Activated CD4-positive, alpha-beta T cell treated with anti-CD3 and anti-CD28 coated beads, Interleukin-2, amount 10 ng/mL, durations not matched to agents 24 days and 14 days (primary cell): ENCODE measurements at regions not wholly inside any gene's neighbourhood (a gene's known extent, or its start where the extent isn't known, plus 50 kb on each side); places are given as distances from the start of the nearest gene placed in this dataset.

Source experiments
- DNase-seq: peaks from one replicate; pipeline ENCODE4 v3.0.0; 2022
- H3K27ac Mint-ChIP-seq: one replicate; pipeline ENCODE4 v1.8.0; 2022; ENCODE audit warnings: mild to moderate bottlenecking, mixed read lengths
- H3K27me3 Mint-ChIP-seq: one replicate; pipeline ENCODE4 v1.8.0; 2022; ENCODE audit warnings: mixed read lengths
- H3K36me3 Mint-ChIP-seq: one replicate; pipeline ENCODE4 v1.8.0; 2022; ENCODE audit warnings: low read depth, mild to moderate bottlenecking, mixed read lengths
- H3K4me1 Mint-ChIP-seq: one replicate; pipeline ENCODE4 v1.8.0; 2021; ENCODE audit warnings: mixed read lengths
- H3K4me3 Mint-ChIP-seq: one replicate; pipeline ENCODE4 v1.8.0; 2022; ENCODE audit warnings: mild to moderate bottlenecking, moderate library complexity, mixed read lengths
- H3K9me3 Mint-ChIP-seq: one replicate; pipeline ENCODE4 v1.8.0; 2021; ENCODE audit warnings: mixed read lengths
- intact Hi-C: fragments of 100-400 bp; cut with micrococcal nuclease; formaldehyde crosslinking; loops from one replicate; pipeline ENCODE4 v1.15.1; 2023

DNA sequence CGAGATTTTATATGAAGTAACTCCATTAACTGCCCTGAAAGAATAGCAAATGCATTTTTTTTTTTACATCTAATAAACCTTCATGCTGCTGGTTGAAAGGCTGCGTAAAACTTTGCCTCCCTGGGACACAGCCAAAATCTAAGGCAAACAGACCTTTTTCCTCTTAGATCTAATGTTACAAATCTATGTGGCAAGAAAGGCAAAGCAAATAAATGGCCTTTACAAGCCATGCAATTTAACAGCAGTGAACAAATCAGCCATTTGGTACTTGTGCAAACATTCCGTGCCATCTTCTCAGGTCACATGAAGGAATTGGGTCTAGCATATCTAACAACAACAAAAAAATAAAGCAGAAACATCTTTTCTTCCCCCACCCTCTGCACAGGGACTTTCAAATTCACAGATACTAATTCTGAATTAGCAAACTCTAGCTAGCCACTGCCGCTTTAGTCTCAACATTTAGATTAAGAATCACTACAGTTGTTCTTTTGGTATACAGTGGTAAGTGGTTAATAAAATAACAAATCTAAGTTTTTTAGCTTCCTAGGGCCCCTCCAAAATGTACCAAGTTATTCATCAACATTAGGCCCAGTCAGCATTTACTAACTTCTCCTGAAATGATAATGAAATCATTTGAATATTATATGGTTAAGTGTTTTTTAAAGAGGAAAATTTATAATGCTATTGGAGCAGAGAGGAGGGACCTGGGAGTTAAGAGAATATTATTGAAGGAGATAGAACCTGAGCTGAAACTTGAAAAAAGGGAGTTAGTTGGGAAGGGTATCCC, 593.8 kb downstream of the SMARCA1 start:
- Mint-ChIP-seq H3K27ac (no peak overlapping the region), H3K36me3 (no peaks in the 10 kb centered on the region), H3K4me1 (no peaks in the 10 kb centered on the region), H3K4me3 (no peak overlapping the region), H3K27me3 (no peaks in the 10 kb centered on the region), H3K9me3 (no peaks in the 10 kb centered on the region)
- no peak for DNase-seq
- intact Hi-C loops, result no loop called here

DNA sequence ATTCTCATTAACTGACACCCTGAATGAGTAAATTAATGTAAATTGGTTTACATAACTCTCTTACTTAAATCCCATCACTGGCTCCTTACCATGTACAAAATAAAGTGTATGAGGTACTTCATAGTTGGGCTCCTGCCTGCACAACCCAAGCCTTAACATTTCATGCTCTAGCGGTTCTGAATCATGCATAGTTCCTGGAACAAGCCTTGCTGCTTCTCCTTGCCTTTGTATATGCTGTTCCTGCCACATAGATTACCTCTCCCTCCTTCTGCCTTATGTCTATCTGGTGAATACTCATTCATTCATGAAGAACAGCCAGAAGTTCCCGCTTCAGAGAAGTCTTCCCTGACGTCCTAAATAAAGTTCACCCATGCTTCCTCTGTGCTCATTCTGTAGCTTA, 594.7 kb downstream of the SMARCA1 start:
- no peaks in the 10 kb centered on the region for H3K27me3 Mint-ChIP-seq
- no peaks in the 10 kb centered on the region for H3K9me3 Mint-ChIP-seq
- H3K4me1 Mint-ChIP-seq, result no peaks in the 10 kb centered on the region
- intact Hi-C loops, result no loop called here
- H3K4me3 Mint-ChIP-seq, result no peak overlapping the region
- no peak for DNase-seq
- no peaks in the 10 kb centered on the region for H3K36me3 Mint-ChIP-seq
- no peak overlapping the region for H3K27ac Mint-ChIP-seq

DNA sequence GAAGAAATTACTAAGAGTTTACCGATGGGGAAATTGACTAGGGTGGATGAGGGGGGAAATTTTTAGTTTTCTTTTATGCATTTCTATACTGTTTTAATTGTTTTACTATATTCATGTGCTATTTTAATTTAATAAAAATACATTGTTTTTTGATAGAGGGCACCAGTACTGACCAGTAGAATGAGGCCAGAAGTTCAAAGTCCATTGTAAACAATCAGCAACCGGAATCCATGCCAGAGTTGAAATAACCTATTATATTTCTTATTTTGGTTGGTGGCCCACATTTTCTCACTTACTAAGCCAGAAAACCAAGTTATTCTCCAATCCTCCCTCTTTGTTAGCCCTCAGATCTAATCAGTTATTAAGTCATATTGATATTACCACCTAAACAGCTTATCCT, 595.9 kb downstream of the SMARCA1 start:
- no peaks in the 10 kb centered on the region for H3K36me3 Mint-ChIP-seq
- H3K27ac Mint-ChIP-seq, result no peak overlapping the region
- no peak overlapping the region for H3K4me3 Mint-ChIP-seq
- intact Hi-C loops, result no loop called here
- no peaks in the 10 kb centered on the region for H3K4me1 Mint-ChIP-seq
- H3K27me3 Mint-ChIP-seq, result no peaks in the 10 kb centered on the region
- no peaks in the 10 kb centered on the region for H3K9me3 Mint-ChIP-seq
- no peak for DNase-seq

DNA sequence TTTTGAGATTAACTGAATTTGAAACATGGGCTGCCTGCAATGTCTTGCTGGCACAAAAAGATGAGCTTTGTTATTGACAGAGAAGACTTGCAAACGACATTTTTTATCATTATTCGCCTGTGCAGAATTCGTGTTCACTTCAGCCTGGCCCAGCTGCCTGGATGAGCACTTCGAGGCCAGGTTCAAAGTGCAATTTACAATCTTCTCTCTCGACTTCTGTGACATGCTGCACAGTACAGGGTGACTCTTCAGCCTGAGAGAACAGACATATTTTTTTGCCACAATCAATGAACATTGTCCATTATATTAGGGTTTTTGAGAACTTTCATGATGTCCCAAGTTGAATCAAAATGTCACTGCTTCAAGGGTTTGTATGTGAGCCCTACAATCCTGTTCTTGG, 616.5 kb downstream of the SMARCA1 start:
- H3K9me3 Mint-ChIP-seq, result no peaks in the 10 kb centered on the region
- intact Hi-C loops, result no loop called here
- no peaks in the 10 kb centered on the region for H3K36me3 Mint-ChIP-seq
- no peaks in the 10 kb centered on the region for H3K27me3 Mint-ChIP-seq
- DNase-seq, result no peak
- no peak overlapping the region for H3K4me3 Mint-ChIP-seq
- H3K4me1 Mint-ChIP-seq, result no peaks in the 10 kb centered on the region
- no peak overlapping the region for H3K27ac Mint-ChIP-seq

DNA sequence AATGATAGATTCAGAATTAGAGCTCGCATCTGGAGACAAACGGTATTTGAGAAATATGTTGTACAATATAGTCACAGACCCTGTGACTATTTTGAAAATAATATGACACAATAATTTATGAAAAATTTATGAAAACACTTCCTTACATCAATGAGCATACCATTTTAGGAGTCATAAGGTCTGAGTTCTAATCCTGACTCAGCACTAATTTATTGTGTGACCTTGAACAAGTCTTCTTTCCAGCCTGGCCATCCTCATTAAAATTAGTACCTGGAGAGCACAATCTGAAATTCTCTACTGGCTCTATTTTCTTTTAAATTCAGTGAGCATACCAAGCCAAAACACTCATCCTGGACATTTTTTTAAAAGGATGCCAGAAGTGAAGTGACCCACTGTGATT, 622.3 kb downstream of the SMARCA1 start:
- H3K27me3 Mint-ChIP-seq, result no peaks in the 10 kb centered on the region
- H3K36me3 Mint-ChIP-seq, result no peaks in the 10 kb centered on the region
- no peak overlapping the region for H3K4me3 Mint-ChIP-seq
- no peaks in the 10 kb centered on the region for H3K9me3 Mint-ChIP-seq
- H3K4me1 Mint-ChIP-seq, result no peaks in the 10 kb centered on the region
- no peak for DNase-seq
- intact Hi-C loops, result no loop called here
- H3K27ac Mint-ChIP-seq, result no peak overlapping the region

DNA sequence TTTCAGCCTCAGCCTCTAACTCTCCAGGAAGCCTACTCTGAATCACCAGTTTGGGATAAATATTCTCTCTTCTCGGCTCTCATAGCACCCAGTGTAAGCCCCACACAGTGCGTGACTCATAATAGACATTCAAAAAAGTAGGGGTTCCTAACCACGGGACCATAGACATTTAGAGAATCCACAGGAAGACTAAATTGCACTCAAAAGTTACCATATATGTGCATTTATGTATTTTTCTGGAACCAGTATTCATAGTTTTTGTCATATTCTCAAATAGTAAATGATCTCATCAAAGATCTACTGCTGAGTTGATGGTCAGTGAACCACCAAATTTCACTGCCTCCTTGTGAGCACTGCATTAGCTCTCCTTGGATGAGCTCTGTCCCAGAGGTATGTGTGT, 625.7 kb downstream of the SMARCA1 start:
- no peak overlapping the region for H3K27ac Mint-ChIP-seq
- no peaks in the 10 kb centered on the region for H3K27me3 Mint-ChIP-seq
- no peaks in the 10 kb centered on the region for H3K4me1 Mint-ChIP-seq
- no peak overlapping the region for H3K4me3 Mint-ChIP-seq
- DNase-seq, result no peak
- intact Hi-C loops, result no loop called here
- no peaks in the 10 kb centered on the region for H3K36me3 Mint-ChIP-seq
- H3K9me3 Mint-ChIP-seq, result no peaks in the 10 kb centered on the region

DNA sequence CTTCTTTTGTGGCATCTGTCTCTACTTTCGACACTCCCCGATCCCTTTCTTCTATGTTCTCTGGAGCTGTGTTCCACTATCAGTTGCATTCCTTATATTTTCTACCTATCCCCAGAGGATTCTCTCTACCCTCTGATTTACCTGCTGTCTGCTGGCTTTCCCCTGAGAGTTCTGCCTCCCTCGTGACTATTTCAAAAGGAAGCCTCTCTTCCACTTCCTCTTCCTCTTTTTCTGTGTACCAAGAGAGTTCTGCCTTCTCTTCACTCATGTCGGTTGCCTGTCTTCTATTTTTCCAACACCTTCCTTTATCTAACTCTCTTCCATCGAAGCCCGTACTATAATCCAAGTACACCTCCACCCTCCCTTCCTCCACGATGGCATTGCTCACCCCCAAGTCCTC, 631.7 kb downstream of the SMARCA1 start:
- Mint-ChIP-seq H3K4me3 (no peak overlapping the region), H3K9me3 (no peaks in the 10 kb centered on the region), H3K27ac (no peak overlapping the region), H3K36me3 (no peaks in the 10 kb centered on the region), H3K4me1 (no peaks in the 10 kb centered on the region), H3K27me3 (no peaks in the 10 kb centered on the region)
- intact Hi-C loops, result no loop called here
- no peak for DNase-seq

DNA sequence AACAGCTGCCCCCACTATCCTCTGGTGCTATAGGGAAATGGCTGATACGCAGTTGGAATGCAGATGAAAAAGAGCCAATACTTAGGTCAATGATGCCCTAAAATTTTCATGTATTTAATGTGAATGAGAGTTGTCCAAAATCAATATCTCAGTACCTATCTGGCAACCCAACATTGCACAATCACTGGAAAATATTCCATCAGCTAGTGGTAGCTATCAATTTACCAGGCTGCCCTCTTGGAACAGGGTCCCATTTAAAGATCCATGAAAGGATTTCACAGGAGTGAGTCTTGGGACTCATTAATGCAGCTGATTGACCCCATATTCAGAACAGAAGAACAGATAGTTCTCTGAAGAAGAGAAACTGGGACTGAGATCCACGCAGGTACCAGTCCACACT, 638.9 kb downstream of the SMARCA1 start:
- no peak overlapping the region for H3K27ac Mint-ChIP-seq
- H3K36me3 Mint-ChIP-seq, result no peaks in the 10 kb centered on the region
- intact Hi-C loops, result no loop called here
- H3K4me3 Mint-ChIP-seq, result no peak overlapping the region
- H3K27me3 Mint-ChIP-seq, result no peaks in the 10 kb centered on the region
- DNase-seq, result no peak
- no peaks in the 10 kb centered on the region for H3K9me3 Mint-ChIP-seq
- H3K4me1 Mint-ChIP-seq, result no peaks in the 10 kb centered on the region

DNA sequence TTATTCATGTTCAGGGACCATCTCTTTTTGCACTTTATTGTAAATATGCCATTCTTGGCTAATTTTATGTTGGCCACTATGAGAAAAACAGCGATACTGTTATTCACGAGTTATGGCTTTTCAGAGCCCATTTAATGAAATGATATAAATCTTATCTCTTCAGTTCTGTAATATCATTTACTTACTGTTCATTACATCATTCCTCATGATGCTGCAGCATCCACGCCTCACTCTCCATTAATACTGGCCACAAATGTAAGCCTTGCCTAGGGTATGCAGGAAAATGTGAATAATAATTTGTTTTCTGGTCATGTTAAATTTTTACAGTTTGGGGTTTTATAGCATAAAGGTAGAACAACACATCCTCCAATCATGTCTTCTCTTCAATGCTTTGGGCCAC, 639.6 kb downstream of the SMARCA1 start:
- H3K9me3 Mint-ChIP-seq, result no peaks in the 10 kb centered on the region
- no peak for DNase-seq
- H3K4me3 Mint-ChIP-seq, result no peak overlapping the region
- H3K4me1 Mint-ChIP-seq, result no peaks in the 10 kb centered on the region
- no peaks in the 10 kb centered on the region for H3K27me3 Mint-ChIP-seq
- intact Hi-C loops, result no loop called here
- no peaks in the 10 kb centered on the region for H3K36me3 Mint-ChIP-seq
- no peak overlapping the region for H3K27ac Mint-ChIP-seq

DNA sequence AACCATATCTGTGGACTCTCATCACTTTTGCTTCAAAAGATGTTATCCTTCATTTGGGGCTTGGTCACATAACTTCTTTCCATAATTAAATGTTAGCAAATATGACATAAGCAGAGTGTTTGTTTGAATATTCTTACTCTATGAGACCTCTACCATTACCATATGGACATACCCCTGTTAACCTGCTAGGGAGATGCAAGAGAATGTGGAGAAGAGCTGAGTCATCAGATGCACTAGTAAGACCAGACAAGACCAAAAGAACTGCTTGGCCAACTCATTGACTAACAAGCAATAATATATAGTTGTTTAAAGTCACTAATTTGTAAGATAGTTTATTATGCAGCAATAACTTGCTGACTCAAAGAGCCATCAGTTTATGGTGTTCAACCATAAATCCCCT, 652.9 kb downstream of the SMARCA1 start:
- Mint-ChIP-seq H3K27ac (no peak overlapping the region), H3K36me3 (no peaks in the 10 kb centered on the region), H3K27me3 (no peaks in the 10 kb centered on the region), H3K4me3 (no peak overlapping the region), H3K9me3 (no peaks in the 10 kb centered on the region), H3K4me1 (no peaks in the 10 kb centered on the region)
- intact Hi-C loops, result no loop called here
- DNase-seq, result no peak

DNA sequence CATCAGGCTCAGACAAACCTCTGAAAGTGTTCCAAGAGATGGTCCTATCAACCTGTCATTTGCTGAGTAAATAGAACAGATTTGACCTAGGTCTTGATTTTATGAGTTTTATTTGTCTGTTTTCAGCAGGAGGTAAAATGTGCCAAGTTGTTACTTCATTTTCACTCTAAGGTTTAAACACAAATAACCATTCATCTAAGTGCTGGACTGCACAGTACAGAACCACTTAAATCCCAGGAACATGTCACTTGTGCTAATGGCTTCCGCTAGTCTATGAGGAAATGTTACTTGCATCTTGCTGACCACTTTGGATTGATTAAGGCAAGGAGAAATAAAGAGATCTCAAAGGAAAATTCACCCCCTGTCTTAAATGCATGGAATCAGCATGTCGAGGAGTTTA, 660.7 kb downstream of the SMARCA1 start:
- no peak overlapping the region for H3K27ac Mint-ChIP-seq
- no peaks in the 10 kb centered on the region for H3K36me3 Mint-ChIP-seq
- H3K27me3 Mint-ChIP-seq, result no peaks in the 10 kb centered on the region
- H3K9me3 Mint-ChIP-seq, result no peaks in the 10 kb centered on the region
- no peaks in the 10 kb centered on the region for H3K4me1 Mint-ChIP-seq
- H3K4me3 Mint-ChIP-seq, result no peak overlapping the region
- intact Hi-C loops, result no loop called here
- DNase-seq, result no peak

DNA sequence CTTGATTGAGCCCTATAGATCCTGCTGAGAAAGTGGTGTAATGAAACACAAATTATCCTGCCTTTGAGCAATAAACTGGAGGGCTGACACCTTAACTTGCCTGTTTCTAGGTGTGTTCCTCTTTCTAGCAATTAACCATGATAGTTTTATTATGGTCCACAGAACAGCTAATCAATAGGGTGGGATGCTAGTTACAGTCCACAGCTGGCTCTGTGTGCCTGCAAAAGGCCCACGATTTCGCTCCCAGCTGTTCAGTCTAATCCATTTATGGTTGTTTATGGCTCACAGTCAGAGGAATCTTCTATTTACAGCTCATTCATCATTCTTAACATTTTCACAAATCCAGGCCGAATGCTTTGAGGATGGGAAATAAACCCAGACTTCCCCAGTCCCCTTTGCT, 674.9 kb downstream of the SMARCA1 start:
- H3K4me3 Mint-ChIP-seq, result no peak overlapping the region
- H3K27ac Mint-ChIP-seq, result no peak overlapping the region
- DNase-seq, result no peak
- H3K4me1 Mint-ChIP-seq, result no peaks in the 10 kb centered on the region
- H3K36me3 Mint-ChIP-seq, result no peaks in the 10 kb centered on the region
- intact Hi-C loops, result no loop called here
- H3K27me3 Mint-ChIP-seq, result no peaks in the 10 kb centered on the region
- no peaks in the 10 kb centered on the region for H3K9me3 Mint-ChIP-seq

DNA sequence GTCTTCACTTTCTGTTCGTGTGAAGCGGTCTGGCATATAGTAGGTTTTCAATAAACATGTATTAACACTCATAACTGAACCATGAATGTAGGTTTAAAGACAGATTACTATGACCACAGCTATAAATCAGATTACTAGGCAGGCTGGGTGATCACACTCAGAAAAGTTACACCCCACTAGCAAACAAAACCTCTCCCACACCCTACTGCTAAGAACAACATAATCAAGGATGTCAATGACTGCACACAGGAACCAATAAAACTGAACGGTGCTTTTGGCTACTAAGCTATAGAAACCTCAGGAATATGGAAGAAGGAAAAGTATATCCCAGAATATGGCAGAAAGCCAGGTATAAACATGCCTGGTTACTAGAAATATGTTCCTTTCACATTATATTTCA, 676.9 kb downstream of the SMARCA1 start:
- no peak overlapping the region for H3K27ac Mint-ChIP-seq
- intact Hi-C loops, result no loop called here
- no peaks in the 10 kb centered on the region for H3K27me3 Mint-ChIP-seq
- DNase-seq, result no peak
- H3K9me3 Mint-ChIP-seq, result no peaks in the 10 kb centered on the region
- H3K36me3 Mint-ChIP-seq, result no peaks in the 10 kb centered on the region
- no peaks in the 10 kb centered on the region for H3K4me1 Mint-ChIP-seq
- H3K4me3 Mint-ChIP-seq, result no peak overlapping the region

DNA sequence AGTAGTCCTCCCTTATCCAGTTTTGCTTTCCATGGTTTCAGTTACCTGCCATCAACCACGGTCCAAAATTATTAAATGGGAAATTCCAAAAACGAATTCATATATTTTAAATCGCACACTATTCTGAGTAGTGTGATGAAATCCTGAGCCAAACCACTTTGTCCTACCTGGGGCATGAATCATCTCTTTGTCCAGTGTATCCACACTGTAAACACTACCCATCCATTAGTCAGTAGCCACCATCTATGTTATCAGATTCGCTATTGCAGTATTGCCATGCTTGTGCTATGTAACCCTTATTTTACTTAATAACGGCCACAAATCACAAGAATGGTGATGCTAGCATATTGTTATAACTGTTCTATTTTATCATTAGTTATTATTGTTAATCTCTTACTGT, 704.6 kb downstream of the SMARCA1 start:
- Mint-ChIP-seq H3K9me3 (no peaks in the 10 kb centered on the region), H3K4me3 (no peak overlapping the region), H3K27ac (no peak overlapping the region), H3K4me1 (no peaks in the 10 kb centered on the region), H3K27me3 (no peaks in the 10 kb centered on the region), H3K36me3 (no peaks in the 10 kb centered on the region)
- intact Hi-C loops, result no loop called here
- no peak for DNase-seq

DNA sequence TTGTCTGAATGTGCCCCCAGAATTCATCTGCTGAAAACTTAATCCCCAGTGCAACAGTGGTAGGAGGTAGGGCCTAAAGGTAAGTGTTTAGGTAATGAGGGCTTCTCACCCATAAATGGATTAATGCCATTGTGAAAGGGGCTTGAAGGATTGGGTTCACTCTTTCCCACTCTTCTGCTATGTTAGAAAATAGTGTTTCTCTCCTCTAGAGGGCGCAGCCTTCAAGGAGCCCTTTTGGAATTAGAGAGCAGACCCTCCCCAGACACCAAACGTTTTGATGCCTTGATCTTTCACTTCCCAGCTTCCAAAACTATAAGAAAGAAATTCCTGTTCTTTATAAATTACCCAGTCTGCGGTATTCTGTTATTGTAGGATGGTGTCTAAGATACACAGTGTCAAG, 706.4 kb downstream of the SMARCA1 start:
- H3K9me3 Mint-ChIP-seq, result no peaks in the 10 kb centered on the region

More for the DNA sequence above, 706.4 kb downstream of the SMARCA1 start:
- no peak overlapping the region for H3K4me3 Mint-ChIP-seq
- H3K36me3 Mint-ChIP-seq, result no peaks in the 10 kb centered on the region
- no peaks in the 10 kb centered on the region for H3K4me1 Mint-ChIP-seq
- intact Hi-C loops, result no loop called here
- no peak for DNase-seq
- H3K27ac Mint-ChIP-seq, result no peak overlapping the region
- no peaks in the 10 kb centered on the region for H3K27me3 Mint-ChIP-seq
